ENCODE measurements at regions not wholly inside any gene's neighbourhood (a gene's known extent, or its start where the extent isn't known, plus 50 kb on each side); places are given as distances from the start of the nearest gene placed in this dataset.

DNA sequence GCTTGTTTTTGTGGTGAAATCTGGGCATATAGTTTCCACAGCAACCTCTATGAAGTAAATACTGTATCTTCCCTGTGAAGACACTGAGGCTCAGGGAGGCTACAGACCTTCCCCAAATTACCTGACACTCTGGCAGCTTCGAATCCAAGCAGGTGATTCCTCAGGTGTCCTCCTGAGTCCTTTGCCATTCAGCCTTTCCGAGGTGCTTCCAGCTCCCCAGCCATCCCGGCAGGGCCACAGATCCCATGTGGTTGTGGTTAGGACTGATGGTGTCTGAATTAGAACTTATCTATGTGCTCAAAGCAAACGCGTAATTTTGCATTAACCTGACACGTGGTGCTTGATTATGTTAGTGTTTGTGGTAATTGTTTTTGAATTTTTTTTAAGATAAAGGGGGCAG is 785.6 kb downstream of the BRD1 start:
- TF ChIP-seq, protein P1, sequence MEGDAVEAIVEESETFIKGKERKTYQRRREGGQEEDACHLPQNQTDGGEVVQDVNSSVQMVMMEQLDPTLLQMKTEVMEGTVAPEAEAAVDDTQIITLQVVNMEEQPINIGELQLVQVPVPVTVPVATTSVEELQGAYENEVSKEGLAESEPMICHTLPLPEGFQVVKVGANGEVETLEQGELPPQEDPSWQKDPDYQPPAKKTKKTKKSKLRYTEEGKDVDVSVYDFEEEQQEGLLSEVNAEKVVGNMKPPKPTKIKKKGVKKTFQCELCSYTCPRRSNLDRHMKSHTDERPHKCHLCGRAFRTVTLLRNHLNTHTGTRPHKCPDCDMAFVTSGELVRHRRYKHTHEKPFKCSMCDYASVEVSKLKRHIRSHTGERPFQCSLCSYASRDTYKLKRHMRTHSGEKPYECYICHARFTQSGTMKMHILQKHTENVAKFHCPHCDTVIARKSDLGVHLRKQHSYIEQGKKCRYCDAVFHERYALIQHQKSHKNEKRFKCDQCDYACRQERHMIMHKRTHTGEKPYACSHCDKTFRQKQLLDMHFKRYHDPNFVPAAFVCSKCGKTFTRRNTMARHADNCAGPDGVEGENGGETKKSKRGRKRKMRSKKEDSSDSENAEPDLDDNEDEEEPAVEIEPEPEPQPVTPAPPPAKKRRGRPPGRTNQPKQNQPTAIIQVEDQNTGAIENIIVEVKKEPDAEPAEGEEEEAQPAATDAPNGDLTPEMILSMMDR (IDR thresholded peaks at IDR 0.05; ENCODE audit: insufficient read depth, low read depth, low read length, missing control alignments) = no peak
- DNase-seq (ENCODE audit: low read depth) = no peak
- no peak overlapping the region for H3K4me3 ChIP-seq (ENCODE audit: low read length)

- TF ChIP-seq, protein P1 (IDR thresholded peaks at IDR 0.05; ENCODE audit: insufficient read depth, low read depth, low read length, missing control alignments) = no peak
- H3K4me3 ChIP-seq (ENCODE audit: low read length) = no peak overlapping the region
- DNase-seq (ENCODE audit: low read depth) = no peak
Measured at GRCh38 chr22:49040754-49041467, 786.8 kb downstream of the BRD1 start.

- H3K4me3 ChIP-seq (ENCODE audit: low read length) = no peak overlapping the region
- TF ChIP-seq, protein P1 (IDR thresholded peaks at IDR 0.05; ENCODE audit: insufficient read depth, low read depth, low read length, missing control alignments) = no peak
- no peak for DNase-seq (ENCODE audit: low read depth)
Measured at GRCh38 chr22:49040111-49040510, 787.6 kb downstream of the BRD1 start.

GRCh38 chr22:49039625-49040024 is 788.0 kb downstream of the BRD1 start:
- TF ChIP-seq, protein P1 (IDR thresholded peaks at IDR 0.05; ENCODE audit: insufficient read depth, low read depth, low read length, missing control alignments) = no peak

GRCh38 chr22:49037701-49038245 is 789.9 kb downstream of the BRD1 start:
- H3K4me3 ChIP-seq (ENCODE audit: low read length) = no peak overlapping the region
- DNase-seq (ENCODE audit: low read depth) = no peak
- TF ChIP-seq, protein P1 (IDR thresholded peaks at IDR 0.05; ENCODE audit: insufficient read depth, low read depth, low read length, missing control alignments) = no peak

More at GRCh38 chr22:49039625-49040024, 788.0 kb downstream of the BRD1 start:
- no peak for DNase-seq (ENCODE audit: low read depth)
- no peak overlapping the region for H3K4me3 ChIP-seq (ENCODE audit: low read length)

DNA sequence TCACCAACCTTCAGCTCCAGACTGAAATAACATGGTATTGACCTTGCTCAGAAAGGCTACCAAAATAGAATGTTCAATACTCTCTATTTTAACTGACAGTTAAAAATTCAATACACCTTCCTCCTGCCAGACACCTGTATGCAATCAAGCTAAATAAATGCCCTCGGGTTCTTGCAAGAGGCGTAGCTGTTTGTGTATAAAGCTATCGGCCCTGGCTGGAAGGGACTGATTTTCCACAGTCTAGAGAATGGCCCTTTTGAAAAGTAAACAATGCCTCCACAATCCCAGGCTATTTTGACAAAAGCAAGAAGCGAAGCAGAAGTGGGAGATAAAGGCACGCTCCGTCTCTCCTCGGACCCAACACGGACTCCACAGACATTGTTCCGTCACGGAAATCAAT is 791.2 kb downstream of the BRD1 start:
- no peak overlapping the region for H3K4me3 ChIP-seq (ENCODE audit: low read length)
- DNase-seq (ENCODE audit: low read depth) = no peak
- TF ChIP-seq, protein P1 (IDR thresholded peaks at IDR 0.05; ENCODE audit: insufficient read depth, low read depth, low read length, missing control alignments) = no peak

Data from epithelial cell of esophagus (primary cell).